ENCODE measurements at regions not wholly inside any gene's neighbourhood (a gene's known extent, or its start where the extent isn't known, plus 50 kb on each side); places are given as distances from the start of the nearest gene placed in this dataset.
"Not testable (repeated sequence)": the region's sequence is repeated elsewhere in the genome, so short reads cannot be mapped to it uniquely, and the experiment has no call there.

DNA sequence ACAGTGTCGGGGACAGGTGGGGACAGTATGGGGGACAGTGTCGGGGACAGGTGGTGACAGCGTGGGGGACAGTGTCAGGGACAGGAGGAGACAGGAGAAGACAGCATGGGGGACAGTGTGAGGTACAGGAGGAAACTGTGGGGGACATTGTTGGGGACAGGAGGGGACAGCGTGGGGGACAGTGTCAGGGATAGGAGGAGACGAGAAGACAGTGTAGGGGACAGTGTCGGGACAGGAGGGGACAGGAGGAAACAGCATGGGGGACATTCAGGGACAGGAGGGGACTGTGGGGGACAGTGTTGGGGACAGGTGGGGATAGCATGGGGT is 139.5 kb downstream of the TMEM121 start:
- DNase-seq = no peak
- no peaks in the 10 kb centered on the region for H3K36me3 Mint-ChIP-seq (ENCODE audit: insufficient read depth, unreplicated experiment)
- no peaks in the 10 kb centered on the region for H3K36me3 ChIP-seq (ENCODE audit: control insufficient read depth, insufficient read depth, low read length)
- H3K4me3 ChIP-seq (ENCODE audit: low read depth, low read length) = no peak overlapping the region
- no peaks in the 10 kb centered on the region for H3K4me1 ChIP-seq
- H3K27ac Mint-ChIP-seq (ENCODE audit: unreplicated experiment) = no peak overlapping the region
- H3K4me3 Mint-ChIP-seq (ENCODE audit: unreplicated experiment) = no peak overlapping the region
- intact Hi-C loops (cut with micrococcal nuclease; ENCODE audit: unreplicated experiment) = no loop called here
- BruUV-seq (replicated peaks) = no TSS peak
- peaks cover 8% of the 10 kb centered on the region for H3K27me3 Mint-ChIP-seq (ENCODE audit: insufficient read depth, unreplicated experiment)
- ChIA-PET POLR2A (no interaction called here), CTCF (no interaction called here)
- TF ChIP-seq CTCF (IDR thresholded peaks at IDR 0.05; ENCODE audit: insufficient read depth in 1 of 2, low read depth in 1 of 2, low read length in 1 of 2, severe bottlenecking in 1 of 2, unreplicated experiment in 1 of 2) = no peak
- H3K9me3 Mint-ChIP-seq (ENCODE audit: unreplicated experiment) = peaks cover 4% of the 10 kb centered on the region
- H3K4me1 Mint-ChIP-seq (ENCODE audit: low read depth, unreplicated experiment) = no peaks in the 10 kb centered on the region
- no peaks in the 10 kb centered on the region for H3K9me3 ChIP-seq
- H3K27me3 ChIP-seq (replicated peaks; ENCODE audit: control insufficient read depth, insufficient read depth, low read length) = no peaks in the 10 kb centered on the region

DNA sequence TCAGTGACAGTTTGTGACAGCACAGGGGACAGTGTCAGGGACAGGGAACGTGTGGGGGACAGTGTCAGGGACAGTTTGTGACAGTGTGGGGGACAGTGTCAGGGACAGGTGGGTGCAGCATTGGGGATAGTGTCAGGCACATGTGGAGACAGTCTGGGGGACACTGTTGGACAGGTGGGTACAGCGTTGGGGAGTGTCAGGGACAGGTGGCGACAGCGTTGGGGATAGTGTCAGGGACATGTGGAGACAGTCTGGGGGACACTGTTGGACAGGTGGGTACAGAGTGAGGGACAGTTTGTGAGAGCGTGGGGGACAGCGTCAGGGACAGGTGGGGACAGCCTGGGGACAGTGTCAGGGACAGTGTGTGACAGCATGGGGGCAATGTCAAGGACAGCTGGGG is 140.0 kb downstream of the TMEM121 start:
- Histone ChIP-seq H3K4me3 (ENCODE audit: low read depth, low read length) (no peak overlapping the region), H3K27me3 (replicated peaks; ENCODE audit: control insufficient read depth, insufficient read depth, low read length) (no peaks in the 10 kb centered on the region), H3K4me1 (no peaks in the 10 kb centered on the region), H3K36me3 (ENCODE audit: control insufficient read depth, insufficient read depth, low read length) (no peaks in the 10 kb centered on the region), H3K9me3 (no peaks in the 10 kb centered on the region)
- no peaks in the 10 kb centered on the region for H3K9me3 Mint-ChIP-seq (ENCODE audit: unreplicated experiment)
- no peak for DNase-seq
- no peak overlapping the region for H3K4me3 Mint-ChIP-seq (ENCODE audit: unreplicated experiment)
- H3K4me1 Mint-ChIP-seq (ENCODE audit: low read depth, unreplicated experiment) = no peaks in the 10 kb centered on the region
- ChIA-PET CTCF (no interaction called here), POLR2A (no interaction called here)
- peaks cover 7% of the 10 kb centered on the region for H3K27me3 Mint-ChIP-seq (ENCODE audit: insufficient read depth, unreplicated experiment)
- no peaks in the 10 kb centered on the region for H3K36me3 Mint-ChIP-seq (ENCODE audit: insufficient read depth, unreplicated experiment)
- BruUV-seq (replicated peaks) = no TSS peak
- no peak overlapping the region for H3K27ac Mint-ChIP-seq (ENCODE audit: unreplicated experiment)
- no peak for TF ChIP-seq CTCF (IDR thresholded peaks at IDR 0.05; ENCODE audit: insufficient read depth in 1 of 2, low read depth in 1 of 2, low read length in 1 of 2, severe bottlenecking in 1 of 2, unreplicated experiment in 1 of 2)
- intact Hi-C loops (cut with micrococcal nuclease; ENCODE audit: unreplicated experiment) = no loop called here

- intact Hi-C loops (cut with micrococcal nuclease; ENCODE audit: unreplicated experiment); H3K4me3 ChIP-seq (ENCODE audit: low read depth, low read length); H3K4me1 ChIP-seq; CTCF ChIA-PET; H3K27ac Mint-ChIP-seq (ENCODE audit: unreplicated experiment); H3K4me3 Mint-ChIP-seq (ENCODE audit: unreplicated experiment); H3K27me3 ChIP-seq (replicated peaks; ENCODE audit: control insufficient read depth, insufficient read depth, low read length); H3K9me3 ChIP-seq; BruUV-seq (replicated peaks); H3K4me1 Mint-ChIP-seq (ENCODE audit: low read depth, unreplicated experiment); H3K36me3 ChIP-seq (ENCODE audit: control insufficient read depth, insufficient read depth, low read length); DNase-seq; POLR2A ChIA-PET; H3K27me3 Mint-ChIP-seq (ENCODE audit: insufficient read depth, unreplicated experiment); H3K36me3 Mint-ChIP-seq (ENCODE audit: insufficient read depth, unreplicated experiment); H3K9me3 Mint-ChIP-seq (ENCODE audit: unreplicated experiment): not testable (repeated sequence)
Measured at GRCh38 chr14:105666991-105667662, 140.7 kb downstream of the TMEM121 start.

GRCh38 chr14:105667663-105668020 is 141.3 kb downstream of the TMEM121 start:
- intact Hi-C loops (cut with micrococcal nuclease; ENCODE audit: unreplicated experiment); H3K27ac Mint-ChIP-seq (ENCODE audit: unreplicated experiment); H3K36me3 Mint-ChIP-seq (ENCODE audit: insufficient read depth, unreplicated experiment); H3K27me3 Mint-ChIP-seq (ENCODE audit: insufficient read depth, unreplicated experiment); H3K9me3 Mint-ChIP-seq (ENCODE audit: unreplicated experiment); DNase-seq; POLR2A ChIA-PET; H3K36me3 ChIP-seq (ENCODE audit: control insufficient read depth, insufficient read depth, low read length); H3K4me1 Mint-ChIP-seq (ENCODE audit: low read depth, unreplicated experiment); H3K27me3 ChIP-seq (replicated peaks; ENCODE audit: control insufficient read depth, insufficient read depth, low read length); H3K9me3 ChIP-seq; H3K4me1 ChIP-seq; CTCF ChIA-PET; H3K4me3 Mint-ChIP-seq (ENCODE audit: unreplicated experiment); BruUV-seq (replicated peaks); H3K4me3 ChIP-seq (ENCODE audit: low read depth, low read length): not testable (repeated sequence)

DNA sequence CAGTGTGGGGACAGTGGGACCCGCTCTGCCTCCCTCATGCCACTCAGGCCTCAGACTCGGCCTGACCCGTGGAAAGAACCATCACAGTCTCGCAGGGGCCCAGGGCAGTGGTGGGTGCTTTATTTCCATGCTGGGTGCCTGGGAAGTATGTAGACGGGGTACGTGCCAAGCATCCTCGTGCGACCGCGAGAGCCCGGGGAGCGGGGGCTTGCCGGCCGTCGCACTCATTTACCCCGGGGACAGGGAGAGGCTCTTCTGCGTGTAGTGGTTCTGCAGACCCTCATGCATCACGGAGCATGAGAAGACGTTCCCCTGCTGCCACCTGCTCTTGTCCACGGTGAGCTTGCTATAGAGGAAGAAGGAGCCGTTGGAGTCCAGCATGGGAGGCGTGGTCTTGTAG is 141.6 kb downstream of the TMEM121 start:
- intact Hi-C loops (cut with micrococcal nuclease; ENCODE audit: unreplicated experiment); H3K9me3 ChIP-seq; BruUV-seq (replicated peaks); H3K4me3 Mint-ChIP-seq (ENCODE audit: unreplicated experiment); H3K27me3 ChIP-seq (replicated peaks; ENCODE audit: control insufficient read depth, insufficient read depth, low read length); H3K36me3 Mint-ChIP-seq (ENCODE audit: insufficient read depth, unreplicated experiment); DNase-seq; H3K4me1 Mint-ChIP-seq (ENCODE audit: low read depth, unreplicated experiment); H3K36me3 ChIP-seq (ENCODE audit: control insufficient read depth, insufficient read depth, low read length); H3K27me3 Mint-ChIP-seq (ENCODE audit: insufficient read depth, unreplicated experiment); H3K27ac Mint-ChIP-seq (ENCODE audit: unreplicated experiment); POLR2A ChIA-PET; CTCF ChIA-PET; H3K4me1 ChIP-seq; H3K9me3 Mint-ChIP-seq (ENCODE audit: unreplicated experiment); H3K4me3 ChIP-seq (ENCODE audit: low read depth, low read length): not testable (repeated sequence)

DNA sequence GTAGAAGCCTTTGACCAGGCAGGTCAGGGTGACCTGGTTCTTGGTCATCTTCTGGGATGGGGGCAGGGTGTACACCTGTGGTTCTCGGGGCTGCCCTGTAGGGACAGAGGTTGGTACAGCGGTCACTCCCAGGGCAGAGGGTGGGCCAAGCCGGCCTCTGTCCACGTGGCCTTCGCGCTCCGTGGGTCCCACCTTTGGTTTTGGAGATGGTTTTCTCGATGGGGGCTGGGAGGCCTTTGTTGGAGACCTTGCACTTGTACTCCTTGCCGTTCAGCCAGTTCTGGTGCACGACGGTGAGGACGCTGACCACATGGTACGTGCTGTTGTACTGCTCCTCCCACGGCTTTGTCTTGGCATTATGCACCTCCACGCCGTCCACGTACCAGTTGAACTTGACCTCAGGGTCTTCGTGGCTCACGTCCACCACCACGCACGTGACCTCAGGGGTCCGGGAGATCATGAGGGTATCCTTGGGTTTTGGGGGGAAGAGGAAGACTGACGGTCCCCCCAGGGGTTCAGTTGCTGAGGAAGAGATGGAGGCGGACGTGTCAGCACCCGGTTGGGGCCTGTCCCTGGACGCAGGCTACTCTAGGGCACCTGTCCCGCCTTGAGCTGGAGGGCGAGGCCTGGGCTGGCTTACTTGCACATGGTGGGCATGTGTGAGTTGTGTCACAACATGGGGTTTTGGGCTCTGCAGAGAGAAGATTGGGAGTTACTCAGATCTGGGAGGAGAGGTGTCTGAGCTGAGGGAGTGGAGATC is 142.3 kb downstream of the TMEM121 start:
- H3K27me3 Mint-ChIP-seq (ENCODE audit: insufficient read depth, unreplicated experiment); H3K9me3 Mint-ChIP-seq (ENCODE audit: unreplicated experiment); H3K4me1 Mint-ChIP-seq (ENCODE audit: low read depth, unreplicated experiment); H3K36me3 ChIP-seq (ENCODE audit: control insufficient read depth, insufficient read depth, low read length); H3K27me3 ChIP-seq (replicated peaks; ENCODE audit: control insufficient read depth, insufficient read depth, low read length); H3K9me3 ChIP-seq; CTCF ChIA-PET; BruUV-seq (replicated peaks); DNase-seq; H3K4me3 Mint-ChIP-seq (ENCODE audit: unreplicated experiment); H3K4me1 ChIP-seq; H3K27ac Mint-ChIP-seq (ENCODE audit: unreplicated experiment); H3K36me3 Mint-ChIP-seq (ENCODE audit: insufficient read depth, unreplicated experiment); H3K4me3 ChIP-seq (ENCODE audit: low read depth, low read length); intact Hi-C loops (cut with micrococcal nuclease; ENCODE audit: unreplicated experiment); POLR2A ChIA-PET: not testable (repeated sequence)
